Panc1 (cell line): ENCODE measurements at regions not wholly inside any gene's neighbourhood (a gene's known extent, or its start where the extent isn't known, plus 50 kb on each side); places are given as distances from the start of the nearest gene placed in this dataset.
"Not testable (repeated sequence)": the region's sequence is repeated elsewhere in the genome, so short reads cannot be mapped to it uniquely, and the experiment has no call there.

Source experiments
- ATAC-seq: fragments of 200-7000 bp; cut with Tn5 transposase; 2 replicates; pipeline ENCODE4 v1.9.1; 2020; ENCODE audit warnings: mild to moderate bottlenecking, moderate library complexity
- BruUV-seq: library from RNA; stranded (reverse); fragments of 400-500 nt; replicated peaks from 2 replicates; lab custom pipeline; 2021; lab: Mats Ljungman, UMichigan
- CTCF ChIA-PET: fragments of 300-600 bp; sonication (Branson Sonifier 250); formaldehyde crosslinking; loops from one replicate; lab custom pipeline; 2022; ENCODE audit warnings: antibody characterized with exemption; lab: Charles Lee
- POLR2A ChIA-PET: fragments of 300-600 bp; sonication (Branson Sonifier 250); formaldehyde crosslinking; loops from one replicate; lab custom pipeline; 2022; ENCODE audit warnings: antibody characterized with exemption; lab: Charles Lee
- DNase-seq: peaks from one replicate; pipeline ENCODE4 v3.0.0-alpha.2; 2010; ENCODE audit warnings: low read depth, low spot score
- H3K27ac ChIP-seq: 2 replicates; pipeline ENCODE4 v1.5.1; 2011; ENCODE audit warnings: mild to moderate bottlenecking, low read length, inconsistent platforms
- H3K27me3 ChIP-seq: fragments of 200-500 bp; sonication (Bioruptor generic); 2 replicates; pipeline ENCODE4 v1.6.0; 2014; ENCODE audit warnings: low read length, inconsistent platforms; ENCODE audit not compliant: control insufficient read depth, insufficient read depth
- H3K36me3 ChIP-seq: fragments of 200-500 bp; sonication (Bioruptor generic); 2 replicates; pipeline ENCODE4 v1.5.1; 2014; ENCODE audit warnings: inconsistent platforms, mild to moderate bottlenecking, low read length, moderate library complexity; ENCODE audit not compliant: control insufficient read depth, insufficient read depth
- H3K4me1 ChIP-seq: 2 replicates; pipeline ENCODE4 v1.5.1; 2011; ENCODE audit warnings: inconsistent platforms, mild to moderate bottlenecking, low read length, moderate library complexity; ENCODE audit not compliant: control insufficient read depth, insufficient read depth
- H3K4me3 ChIP-seq, 2 experiments: 2 replicates each; pipeline ENCODE4 v1.5.1; 2011 to 2012; ENCODE audit warnings: low read depth in 2 of 2, low read length in 2 of 2, mild to moderate bottlenecking in 2 of 2, inconsistent platforms in 1 of 2, moderate library complexity in 1 of 2
- H3K9me3 ChIP-seq: fragments of 200-500 bp; sonication (Bioruptor generic); 2 replicates; pipeline ENCODE4 v1.5.1; 2014; ENCODE audit warnings: low read depth, mild to moderate bottlenecking, inconsistent platforms, low read length, moderate library complexity; ENCODE audit not compliant: control insufficient read depth, insufficient read depth
- POLR2AphosphoS5 ChIP-seq: IDR thresholded peaks from 2 replicates; pipeline ENCODE4 v1.6.1; 2012; ENCODE audit warnings: mild to moderate bottlenecking, low read depth, low read length, moderate library complexity
- SIN3A ChIP-seq: IDR thresholded peaks from 2 replicates; pipeline ENCODE4 v1.6.1; 2012; ENCODE audit warnings: low read depth, mild to moderate bottlenecking, low read length, moderate library complexity, borderline replicate concordance; ENCODE audit not compliant: insufficient read depth
- TCF7L2 ChIP-seq: IDR thresholded peaks from 2 replicates; pipeline ENCODE4 v1.6.1; 2011; ENCODE audit warnings: mild to moderate bottlenecking, low read depth, low read length, inconsistent platforms
- in situ Hi-C: cut with HindIII; loops from 2 replicates; pipeline ENCODE4 v1.10.0; 2016; ENCODE audit warnings: low sequenced_read_pairs, low pct_unique_long_range_greater_than_20kb
- intact Hi-C: fragments of 100-400 bp; cut with micrococcal nuclease; formaldehyde crosslinking; loops from one replicate; pipeline ENCODE4 v1.10.0; 2022; ENCODE audit not compliant: unreplicated experiment
- TF ChIP-seq, protein P1 (sequence below), 2 experiments: IDR thresholded peaks; 2 replicates each; pipeline ENCODE4 v1.6.1; 2011 to 2012; ENCODE audit warnings: low read depth in 2 of 2, control low read depth in 1 of 2, low read length in 1 of 2, mild to moderate bottlenecking in 1 of 2, moderate library complexity in 1 of 2; ENCODE audit not compliant: insufficient read depth in 1 of 2
- TF ChIP-seq, protein P2 (sequence below): fragments of 450-650 bp; IDR thresholded peaks from 2 replicates; pipeline ENCODE4 v1.5.1; 2017; ENCODE audit warnings: mild to moderate bottlenecking

DNA sequence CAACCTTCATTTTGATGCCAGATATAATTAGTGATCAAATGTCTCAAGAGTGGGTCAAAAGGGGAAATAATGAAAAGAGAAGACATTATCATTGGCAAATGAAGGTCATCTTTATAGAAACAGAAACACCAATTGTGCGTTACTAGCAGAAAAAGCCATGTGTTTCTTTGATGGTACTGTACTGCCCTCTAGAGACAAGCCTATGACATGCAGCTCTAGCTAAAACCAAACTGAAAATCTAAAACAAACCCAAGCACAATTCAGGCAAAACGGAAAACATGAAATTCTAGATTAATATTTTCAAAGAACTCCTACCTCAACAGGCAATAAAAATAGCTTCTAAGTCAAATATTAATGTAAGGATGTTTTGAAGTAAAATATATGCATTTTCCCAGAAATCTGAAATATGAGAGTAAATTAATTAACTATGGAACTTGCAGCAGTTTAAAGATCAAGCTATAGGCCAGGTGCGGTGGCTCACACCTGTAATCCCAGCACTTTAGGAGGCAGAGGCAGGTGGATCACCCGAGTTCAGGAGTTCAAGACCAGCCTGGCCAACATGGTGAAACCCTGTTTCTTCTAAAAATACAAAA lies 115.4 kb downstream of the KLHL28 start:
- H3K4me3 ChIP-seq, result no peak overlapping the region
- intact Hi-C loops, result no loop called here
- ATAC-seq (peak; percentile 65; the same call in 1 of the 2 replicates), DNase-seq (peak; percentile 39)
- ChIA-PET CTCF (interaction anchor here (0.6 kb wide), 1 partner anchor 142 kb away, joined by 3 read pairs; no protein-coding TSS in a partner anchor), POLR2A (no interaction called here)
- H3K27ac ChIP-seq, result no peak overlapping the region
- H3K36me3 ChIP-seq, result no peaks in the 10 kb centered on the region
- no peaks in the 10 kb centered on the region for H3K9me3 ChIP-seq
- H3K4me1 ChIP-seq, result no peaks in the 10 kb centered on the region
- BruUV-seq, result no TSS peak
- in situ Hi-C loops, result no loop called here
- TF ChIP-seq SIN3A, result no peak
- TF ChIP-seq, protein P1, sequence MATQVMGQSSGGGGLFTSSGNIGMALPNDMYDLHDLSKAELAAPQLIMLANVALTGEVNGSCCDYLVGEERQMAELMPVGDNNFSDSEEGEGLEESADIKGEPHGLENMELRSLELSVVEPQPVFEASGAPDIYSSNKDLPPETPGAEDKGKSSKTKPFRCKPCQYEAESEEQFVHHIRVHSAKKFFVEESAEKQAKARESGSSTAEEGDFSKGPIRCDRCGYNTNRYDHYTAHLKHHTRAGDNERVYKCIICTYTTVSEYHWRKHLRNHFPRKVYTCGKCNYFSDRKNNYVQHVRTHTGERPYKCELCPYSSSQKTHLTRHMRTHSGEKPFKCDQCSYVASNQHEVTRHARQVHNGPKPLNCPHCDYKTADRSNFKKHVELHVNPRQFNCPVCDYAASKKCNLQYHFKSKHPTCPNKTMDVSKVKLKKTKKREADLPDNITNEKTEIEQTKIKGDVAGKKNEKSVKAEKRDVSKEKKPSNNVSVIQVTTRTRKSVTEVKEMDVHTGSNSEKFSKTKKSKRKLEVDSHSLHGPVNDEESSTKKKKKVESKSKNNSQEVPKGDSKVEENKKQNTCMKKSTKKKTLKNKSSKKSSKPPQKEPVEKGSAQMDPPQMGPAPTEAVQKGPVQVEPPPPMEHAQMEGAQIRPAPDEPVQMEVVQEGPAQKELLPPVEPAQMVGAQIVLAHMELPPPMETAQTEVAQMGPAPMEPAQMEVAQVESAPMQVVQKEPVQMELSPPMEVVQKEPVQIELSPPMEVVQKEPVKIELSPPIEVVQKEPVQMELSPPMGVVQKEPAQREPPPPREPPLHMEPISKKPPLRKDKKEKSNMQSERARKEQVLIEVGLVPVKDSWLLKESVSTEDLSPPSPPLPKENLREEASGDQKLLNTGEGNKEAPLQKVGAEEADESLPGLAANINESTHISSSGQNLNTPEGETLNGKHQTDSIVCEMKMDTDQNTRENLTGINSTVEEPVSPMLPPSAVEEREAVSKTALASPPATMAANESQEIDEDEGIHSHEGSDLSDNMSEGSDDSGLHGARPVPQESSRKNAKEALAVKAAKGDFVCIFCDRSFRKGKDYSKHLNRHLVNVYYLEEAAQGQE (IDR thresholded peaks at IDR 0.05; ENCODE audit: insufficient read depth in 1 of 2, low read depth in 2 of 2, low read length in 1 of 2), result no peak
- TF ChIP-seq TCF7L2, result no peak
- TF ChIP-seq, protein P2, sequence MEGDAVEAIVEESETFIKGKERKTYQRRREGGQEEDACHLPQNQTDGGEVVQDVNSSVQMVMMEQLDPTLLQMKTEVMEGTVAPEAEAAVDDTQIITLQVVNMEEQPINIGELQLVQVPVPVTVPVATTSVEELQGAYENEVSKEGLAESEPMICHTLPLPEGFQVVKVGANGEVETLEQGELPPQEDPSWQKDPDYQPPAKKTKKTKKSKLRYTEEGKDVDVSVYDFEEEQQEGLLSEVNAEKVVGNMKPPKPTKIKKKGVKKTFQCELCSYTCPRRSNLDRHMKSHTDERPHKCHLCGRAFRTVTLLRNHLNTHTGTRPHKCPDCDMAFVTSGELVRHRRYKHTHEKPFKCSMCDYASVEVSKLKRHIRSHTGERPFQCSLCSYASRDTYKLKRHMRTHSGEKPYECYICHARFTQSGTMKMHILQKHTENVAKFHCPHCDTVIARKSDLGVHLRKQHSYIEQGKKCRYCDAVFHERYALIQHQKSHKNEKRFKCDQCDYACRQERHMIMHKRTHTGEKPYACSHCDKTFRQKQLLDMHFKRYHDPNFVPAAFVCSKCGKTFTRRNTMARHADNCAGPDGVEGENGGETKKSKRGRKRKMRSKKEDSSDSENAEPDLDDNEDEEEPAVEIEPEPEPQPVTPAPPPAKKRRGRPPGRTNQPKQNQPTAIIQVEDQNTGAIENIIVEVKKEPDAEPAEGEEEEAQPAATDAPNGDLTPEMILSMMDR, result peak; percentile 75; the same call in 1 of the 2 replicates
- no peak for TF ChIP-seq POLR2AphosphoS5
- H3K27me3 ChIP-seq, result no peaks in the 10 kb centered on the region

DNA sequence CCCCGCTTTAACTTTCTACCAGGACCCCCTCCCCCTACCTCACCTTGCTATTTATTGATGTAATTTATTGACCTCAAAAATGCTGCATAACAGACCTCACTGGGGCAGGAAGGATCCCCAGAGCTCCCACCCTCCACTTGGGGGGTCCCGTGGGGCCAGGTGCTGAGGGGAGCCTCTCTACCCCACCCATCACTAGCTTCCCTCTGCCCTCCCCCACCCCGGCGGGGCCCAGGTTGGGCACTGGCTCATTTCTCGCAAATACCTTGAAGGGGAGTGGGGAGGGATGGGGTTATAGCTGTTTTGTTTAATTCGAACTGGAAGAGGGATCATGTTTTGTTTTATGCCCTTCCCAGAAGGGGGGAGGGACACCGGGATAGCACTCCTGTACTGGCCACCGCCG lies 125.8 kb downstream of the KLHL28 start:
- H3K9me3 ChIP-seq, BruUV-seq, H3K4me1 ChIP-seq, CTCF ChIA-PET, H3K27me3 ChIP-seq, intact Hi-C loops, DNase-seq, ATAC-seq, H3K4me3 ChIP-seq, POLR2A ChIA-PET, H3K36me3 ChIP-seq, H3K27ac ChIP-seq, in situ Hi-C loops: not testable (repeated sequence)

DNA sequence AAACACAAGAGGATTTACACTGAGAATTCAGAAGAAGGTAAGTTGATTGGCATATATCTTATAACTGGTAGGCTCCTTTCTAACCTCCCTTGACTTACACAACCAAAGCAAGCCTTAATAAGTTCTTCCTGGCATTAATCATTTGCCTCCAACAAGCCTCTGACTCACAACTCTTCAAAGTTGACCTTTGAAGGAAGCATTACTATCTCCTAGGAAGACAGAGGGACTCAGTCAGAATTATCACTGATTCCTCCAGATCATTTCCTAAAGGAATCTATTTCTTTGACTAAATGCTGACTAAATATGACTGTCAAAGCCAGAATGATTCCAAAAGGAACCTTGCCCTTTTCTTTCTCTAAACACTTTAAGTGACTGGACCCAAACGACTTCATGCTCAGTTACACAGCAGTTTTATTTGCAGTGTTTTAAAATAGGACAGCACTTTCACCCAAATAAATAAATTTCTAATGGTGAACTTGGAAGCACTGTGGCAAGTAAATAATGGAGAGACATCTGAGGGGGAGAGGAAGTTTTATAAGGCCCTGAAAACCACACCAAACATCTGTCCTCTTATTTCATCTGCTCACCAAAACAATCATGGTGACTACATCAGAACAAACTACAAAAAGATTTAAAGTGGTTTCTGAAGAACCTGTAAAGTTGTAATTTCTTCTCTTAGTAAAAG lies 128.2 kb downstream of the KLHL28 start:
- no peaks in the 10 kb centered on the region for H3K9me3 ChIP-seq
- POLR2A ChIA-PET, result no interaction called here
- no peaks in the 10 kb centered on the region for H3K4me1 ChIP-seq
- in situ Hi-C loops, result no loop called here
- BruUV-seq, result no TSS peak
- intact Hi-C loops, result no loop called here
- no peak overlapping the region for H3K27ac ChIP-seq
- DNase-seq (no peak), ATAC-seq (no peak)
- H3K36me3 ChIP-seq, result no peaks in the 10 kb centered on the region
- H3K4me3 ChIP-seq, result no peak overlapping the region
- no peaks in the 10 kb centered on the region for H3K27me3 ChIP-seq
- TF ChIP-seq POLR2AphosphoS5, result no peak
- no peak for TF ChIP-seq SIN3A
- TF ChIP-seq, protein P2, result no peak
- TF ChIP-seq, protein P1 (IDR thresholded peaks at IDR 0.05; ENCODE audit: insufficient read depth in 1 of 2, low read depth in 2 of 2, low read length in 1 of 2), result no peak
- TF ChIP-seq TCF7L2, result no peak
- CTCF ChIA-PET, result no interaction called here
